ENCODE measurements at regions not wholly inside any gene's neighbourhood (a gene's known extent, or its start where the extent isn't known, plus 50 kb on each side); places are given as distances from the start of the nearest gene placed in this dataset.

DNA sequence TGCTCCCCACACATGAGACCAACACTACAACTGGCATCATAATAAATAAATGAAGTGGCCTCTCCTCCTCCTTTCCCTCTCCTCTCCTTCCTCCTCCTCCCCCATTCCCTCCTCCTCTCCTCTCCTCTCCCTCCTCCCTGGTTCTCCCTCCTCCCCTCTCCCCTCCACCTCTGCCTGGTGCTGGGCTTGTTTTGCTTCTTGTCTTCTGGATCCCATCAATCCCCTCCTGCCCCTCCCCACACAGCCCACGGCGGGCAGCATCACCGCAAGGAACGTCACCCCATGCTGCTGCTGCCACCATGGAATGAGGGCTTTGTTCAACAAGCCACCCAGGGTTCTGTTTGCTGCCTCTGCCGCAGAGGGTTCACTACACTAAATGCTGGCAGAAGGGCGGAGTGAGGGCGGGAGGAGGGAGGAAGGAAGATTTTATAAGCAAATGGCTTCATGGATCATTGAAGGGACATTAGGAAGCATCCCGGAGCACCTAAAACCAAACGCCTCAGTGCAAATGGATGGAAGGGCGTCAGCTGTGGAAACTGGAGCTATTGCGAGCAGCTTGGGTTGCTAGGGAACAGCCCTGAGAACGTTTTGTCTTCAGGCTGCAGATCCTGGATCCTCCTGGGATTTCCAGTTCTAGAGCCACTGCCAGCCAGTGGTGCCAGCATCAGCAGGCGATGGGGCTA is 379.7 kb upstream of the ZMIZ1 start:
- no peak for DNase-seq (ENCODE audit: low read depth)

DNA sequence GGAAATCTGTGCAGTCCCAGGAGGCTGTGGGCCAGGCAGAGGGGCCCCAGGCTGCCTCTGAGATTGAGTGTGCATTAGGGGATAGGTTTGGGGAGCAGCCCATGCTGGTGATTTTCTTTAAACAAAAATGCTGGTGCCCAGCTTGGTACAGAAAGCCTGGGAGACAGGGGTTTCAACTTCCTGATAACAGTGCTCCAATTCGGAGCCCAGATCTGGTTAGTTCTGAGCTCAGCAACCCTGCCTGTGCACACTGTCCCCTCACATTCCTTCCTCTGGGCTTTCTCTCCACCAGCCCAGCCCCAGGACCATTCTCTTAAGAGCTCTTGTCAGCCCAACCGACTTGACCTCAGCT is 379.2 kb upstream of the ZMIZ1 start:
- no peak for DNase-seq (ENCODE audit: low read depth)

DNA sequence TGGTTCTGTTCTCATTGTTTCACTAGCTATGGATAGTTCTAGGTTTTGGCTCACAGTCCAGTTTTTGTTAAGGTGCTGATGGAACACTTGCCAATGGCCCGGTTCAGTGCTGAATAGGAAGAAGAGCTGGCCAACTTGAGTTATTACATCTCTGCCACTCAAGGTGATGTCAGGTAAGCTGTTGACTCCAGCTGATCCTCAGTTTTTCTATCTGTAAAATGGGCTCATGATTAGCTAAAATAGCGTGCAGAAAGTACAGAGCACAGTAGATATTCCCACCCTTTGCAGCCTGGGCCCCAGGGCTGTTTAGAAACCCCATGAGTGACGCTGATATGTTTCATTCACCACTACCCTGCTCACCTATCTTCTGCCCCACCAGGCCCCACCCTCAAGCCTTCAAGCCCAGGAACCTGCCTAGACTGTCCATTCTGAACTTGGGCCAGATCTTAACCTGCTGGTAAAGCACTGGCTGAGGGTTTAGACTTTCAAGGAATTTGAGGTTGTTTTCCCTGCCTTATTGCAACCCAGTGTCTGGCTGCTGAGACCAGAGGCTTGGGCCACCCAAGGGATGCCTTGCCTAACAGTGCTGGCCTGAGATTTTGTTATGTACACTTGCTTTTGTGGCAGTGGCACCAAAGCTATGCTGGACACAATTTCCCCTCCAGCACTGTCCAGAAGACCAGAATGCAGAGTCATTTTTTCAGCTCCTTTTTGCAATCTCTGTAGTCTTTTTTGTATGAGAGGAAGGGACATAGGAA is 378.2 kb upstream of the ZMIZ1 start:
- no peak for DNase-seq (ENCODE audit: low read depth)

DNA sequence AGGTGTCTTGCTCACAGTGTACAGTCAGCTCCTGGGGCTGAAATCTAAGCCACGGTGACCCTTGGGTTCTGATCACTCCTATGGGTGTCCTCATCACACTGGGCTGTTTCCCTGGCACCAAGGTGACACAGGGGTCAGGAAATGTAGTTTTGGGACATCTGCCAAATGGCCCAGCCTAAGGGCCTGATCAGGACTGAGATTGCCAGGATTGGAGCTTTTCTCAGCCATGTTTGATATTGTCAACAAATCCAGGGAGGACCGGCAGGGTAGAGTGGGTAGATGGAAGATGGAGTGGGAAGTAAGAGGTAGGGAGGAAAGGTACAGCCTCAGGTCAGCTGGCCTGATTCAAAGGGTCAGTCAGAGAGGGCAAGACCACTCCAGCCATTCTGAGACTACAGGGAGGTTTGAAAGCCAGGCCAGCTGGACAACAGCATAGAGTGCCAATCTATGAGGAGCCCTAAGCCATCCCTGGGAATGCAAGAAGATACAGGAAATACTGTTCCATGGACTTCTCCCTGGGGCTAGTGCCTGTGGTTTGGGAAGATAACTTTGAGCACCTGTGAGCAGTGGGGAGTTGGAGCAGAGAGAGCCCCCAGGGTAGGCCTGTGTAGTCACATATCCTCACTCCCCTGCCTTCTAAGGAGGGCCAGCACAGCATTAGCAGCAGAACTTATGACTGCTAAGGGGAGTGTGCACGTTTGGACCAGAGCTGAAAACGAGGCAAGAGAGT is 377.3 kb upstream of the ZMIZ1 start:
- DNase-seq (ENCODE audit: low read depth): no peak

DNA sequence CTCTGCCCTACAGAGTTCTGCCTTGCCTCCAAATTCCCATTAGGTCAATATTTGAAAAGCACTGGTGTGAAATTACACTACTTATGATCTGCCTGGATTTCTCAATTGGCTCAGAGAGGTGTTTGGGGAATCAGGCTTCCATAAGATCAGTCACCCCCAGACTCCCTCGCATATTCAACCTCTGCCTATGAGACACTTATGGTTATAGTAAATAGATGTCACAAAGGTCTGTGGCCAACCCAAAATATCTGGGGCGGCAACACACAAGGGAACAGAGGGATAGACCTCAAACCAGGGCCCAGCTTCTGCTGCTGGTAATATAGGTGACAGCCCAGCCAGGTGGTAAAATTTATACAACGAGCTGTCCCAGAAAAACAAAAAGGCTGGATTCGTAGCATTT is 376.7 kb upstream of the ZMIZ1 start:
- no peak for DNase-seq (ENCODE audit: low read depth)

DNA sequence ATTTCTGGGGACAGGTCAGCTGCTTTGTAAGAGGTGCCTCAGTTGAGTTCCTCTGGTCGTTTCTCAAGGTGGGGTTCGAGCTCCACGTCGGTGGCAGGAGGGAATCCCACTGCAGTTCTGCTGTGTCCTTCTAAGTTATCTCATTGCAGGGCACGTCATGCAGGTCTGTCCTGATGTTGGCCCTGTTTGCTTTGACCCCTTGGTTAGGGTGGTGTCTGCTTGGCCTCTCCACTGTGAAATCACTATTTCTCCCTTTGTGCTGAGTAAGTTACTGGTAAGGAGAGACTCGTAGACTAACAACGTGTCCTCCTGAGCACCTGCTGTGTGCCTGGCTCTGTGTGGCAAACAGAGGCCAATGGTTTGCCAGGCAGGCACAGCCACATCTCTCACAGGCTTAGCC is 372.9 kb upstream of the ZMIZ1 start:
- no peak for DNase-seq (ENCODE audit: low read depth)

DNA sequence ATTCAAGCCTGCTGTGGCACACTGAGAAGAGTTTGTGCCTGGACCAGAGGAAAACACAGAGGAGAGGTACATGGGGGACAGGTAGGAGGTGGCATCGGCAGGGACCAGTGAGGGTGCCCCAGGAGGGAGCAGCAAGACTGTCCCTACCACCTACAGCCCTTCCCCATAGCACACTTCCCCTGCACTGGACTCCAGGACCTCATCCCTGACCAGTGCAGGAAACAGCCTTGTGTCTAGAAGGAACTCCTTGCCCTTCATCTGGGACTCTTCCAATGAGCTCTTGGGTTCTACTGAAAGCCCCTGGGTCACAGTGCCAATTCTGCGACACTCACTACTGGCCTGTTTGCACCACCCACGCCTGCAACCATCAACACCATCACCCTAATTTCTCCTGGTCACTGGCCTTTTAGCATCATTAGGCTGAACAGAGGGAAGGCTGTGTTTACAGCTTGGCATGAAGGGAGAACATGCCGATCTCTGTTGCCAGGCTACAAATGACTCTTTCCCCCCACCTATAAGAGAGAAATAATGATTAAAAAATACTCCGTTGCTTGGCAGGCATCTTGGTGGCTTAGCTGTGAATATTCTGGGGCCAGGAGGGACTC is 371.9 kb upstream of the ZMIZ1 start:
- DNase-seq (ENCODE audit: low read depth): no peak

DNA sequence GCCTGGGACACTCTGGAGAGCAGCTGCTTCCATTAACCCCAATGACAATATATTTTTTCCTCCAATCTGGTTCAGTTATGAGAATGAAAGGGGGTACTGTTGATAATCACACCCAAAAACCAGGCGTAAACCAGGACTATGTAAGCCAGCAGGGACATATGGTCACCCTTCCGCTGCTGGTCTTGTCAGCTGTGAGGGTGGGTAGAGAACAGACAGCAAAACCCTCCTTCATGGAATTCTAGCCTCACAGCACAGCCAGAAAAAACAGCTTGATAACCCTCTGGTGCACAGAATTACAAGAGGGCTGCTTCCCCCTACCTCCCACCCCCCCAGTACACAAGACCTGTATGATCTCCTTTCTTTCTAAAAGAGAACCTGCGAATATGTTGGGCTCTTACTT is 368.8 kb upstream of the ZMIZ1 start:
- DNase-seq (ENCODE audit: low read depth): no peak

DNA sequence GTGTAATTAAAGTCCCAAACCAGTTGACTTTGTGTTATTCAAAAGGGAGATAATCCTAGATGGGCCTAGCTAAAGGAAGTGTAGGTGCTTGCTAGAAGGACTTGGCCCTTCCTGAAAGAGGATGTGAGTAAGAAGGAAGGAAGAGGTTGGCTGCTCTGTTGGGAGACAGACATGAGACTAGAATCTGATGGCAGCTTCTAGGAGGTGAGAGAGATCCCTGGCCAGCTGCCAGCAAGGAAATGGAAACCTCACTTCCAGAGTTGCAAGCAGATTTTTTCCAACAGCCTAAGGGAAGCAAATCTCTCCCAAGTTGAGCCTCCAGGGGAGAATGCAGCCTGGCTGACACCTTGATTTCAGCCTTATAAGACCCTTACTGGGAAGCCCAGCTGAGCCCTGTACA is 368.4 kb upstream of the ZMIZ1 start:
- DNase-seq (ENCODE audit: low read depth): no peak

DNA sequence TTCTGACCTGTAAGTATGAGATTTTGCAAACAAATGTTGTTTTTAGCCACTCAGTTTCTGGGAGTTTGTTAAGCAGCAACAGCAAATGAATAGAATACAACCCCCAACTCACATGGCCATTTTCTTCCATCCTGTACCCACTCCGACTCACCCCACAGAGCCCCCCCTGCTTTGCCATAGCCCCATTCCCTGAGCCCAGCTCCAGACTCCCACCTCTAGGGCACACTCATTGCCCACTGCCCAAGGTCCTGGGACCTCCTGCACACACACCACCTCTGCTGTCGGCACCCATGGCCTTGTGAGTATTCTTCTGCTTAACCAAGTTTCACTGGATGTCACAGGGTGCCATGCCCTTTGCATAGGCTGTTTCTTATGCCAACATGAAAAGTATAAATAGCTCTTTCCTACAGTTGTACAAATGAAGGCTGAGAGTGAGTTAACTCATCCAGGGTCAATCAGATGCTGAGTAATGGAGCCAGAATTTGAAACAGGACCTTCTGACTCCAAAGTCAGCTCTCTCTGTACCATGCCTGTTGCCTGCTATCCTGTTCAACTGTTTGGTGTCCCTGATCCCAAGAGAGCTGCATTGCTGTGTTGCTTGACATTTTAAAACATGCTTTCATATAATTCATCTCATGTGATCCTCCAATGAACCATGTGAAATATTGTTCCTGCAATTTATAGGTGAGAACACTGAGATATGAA is 367.8 kb upstream of the ZMIZ1 start:
- no peak for DNase-seq (ENCODE audit: low read depth)

DNA sequence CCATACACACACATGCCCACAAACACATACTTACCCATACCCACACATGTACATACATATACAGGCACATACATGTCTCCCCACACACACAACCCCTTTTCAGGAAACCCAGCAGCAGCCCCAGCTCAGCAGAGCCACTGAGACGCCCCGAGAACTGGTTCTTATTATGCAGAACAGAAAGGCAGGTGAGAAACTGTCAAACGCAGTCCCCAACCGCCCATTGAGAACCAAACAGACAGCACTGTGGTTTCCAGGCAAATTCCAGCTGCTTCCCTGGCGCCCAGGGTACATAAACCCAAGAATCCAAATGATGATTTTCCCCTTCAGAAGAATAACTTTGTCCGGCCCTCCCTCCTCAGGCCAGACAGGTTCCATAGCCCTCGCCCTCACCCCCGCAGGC is 366.6 kb upstream of the ZMIZ1 start:
- no peak for DNase-seq (ENCODE audit: low read depth)

DNA sequence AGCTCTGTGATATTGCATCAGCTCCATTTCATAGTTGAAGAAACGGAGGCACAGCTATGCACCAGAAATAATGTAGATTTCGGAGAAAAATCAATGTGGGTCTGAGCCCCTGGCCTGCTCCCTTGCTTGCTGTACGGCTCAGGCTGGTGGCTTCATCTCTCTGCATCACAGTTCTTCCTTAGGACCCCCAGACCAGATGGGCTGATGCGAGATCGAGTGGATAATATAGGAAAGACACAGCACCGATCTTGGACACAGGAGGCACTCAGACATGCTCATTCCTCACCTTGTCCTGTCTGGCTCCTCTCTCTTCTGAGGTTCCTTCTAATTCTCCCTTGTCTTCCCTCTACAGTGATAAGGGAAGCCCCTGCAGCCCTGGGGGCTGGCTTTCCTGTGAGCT is 365.9 kb upstream of the ZMIZ1 start:
- DNase-seq (ENCODE audit: low read depth): no peak

DNA sequence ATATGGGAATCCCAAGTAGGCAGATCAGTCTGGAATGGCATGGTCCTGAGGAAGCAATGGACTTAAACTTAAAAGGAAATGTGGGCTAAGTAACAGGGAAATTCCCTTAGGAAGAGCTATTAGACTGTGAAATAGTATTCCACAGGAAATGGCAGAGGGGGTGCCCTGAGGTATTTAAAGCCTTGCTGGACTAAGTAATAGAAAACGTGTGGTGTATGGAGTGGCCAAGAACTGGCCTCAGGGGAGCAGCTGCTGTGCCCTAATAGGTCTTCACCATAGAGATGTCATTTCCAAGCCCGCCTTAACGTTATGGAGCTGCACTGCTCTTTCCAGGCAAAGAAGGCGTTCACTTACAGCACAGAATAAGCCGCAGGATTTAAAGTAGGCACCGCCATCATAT is 365.2 kb upstream of the ZMIZ1 start:
- no peak for DNase-seq (ENCODE audit: low read depth)

DNA sequence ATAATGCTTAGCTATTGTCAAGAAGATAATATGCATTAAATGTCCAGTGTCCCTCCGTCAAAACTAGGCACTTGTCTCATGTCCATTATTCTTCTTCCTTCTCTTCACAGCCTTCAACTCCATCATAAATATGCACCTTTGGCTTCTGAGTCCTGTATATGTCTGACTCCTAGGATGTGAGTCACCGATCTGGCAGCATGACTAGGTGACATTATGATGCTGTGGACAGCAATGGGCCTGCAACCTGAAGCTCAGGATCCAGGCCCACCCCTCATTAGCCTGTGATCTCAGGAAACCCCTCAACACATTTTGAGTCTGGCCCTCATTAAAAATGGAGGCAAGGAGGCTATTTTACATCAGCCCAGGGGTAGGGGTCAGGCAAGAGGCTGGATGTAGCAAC is 362.5 kb upstream of the ZMIZ1 start:
- DNase-seq (ENCODE audit: low read depth): no peak

DNA sequence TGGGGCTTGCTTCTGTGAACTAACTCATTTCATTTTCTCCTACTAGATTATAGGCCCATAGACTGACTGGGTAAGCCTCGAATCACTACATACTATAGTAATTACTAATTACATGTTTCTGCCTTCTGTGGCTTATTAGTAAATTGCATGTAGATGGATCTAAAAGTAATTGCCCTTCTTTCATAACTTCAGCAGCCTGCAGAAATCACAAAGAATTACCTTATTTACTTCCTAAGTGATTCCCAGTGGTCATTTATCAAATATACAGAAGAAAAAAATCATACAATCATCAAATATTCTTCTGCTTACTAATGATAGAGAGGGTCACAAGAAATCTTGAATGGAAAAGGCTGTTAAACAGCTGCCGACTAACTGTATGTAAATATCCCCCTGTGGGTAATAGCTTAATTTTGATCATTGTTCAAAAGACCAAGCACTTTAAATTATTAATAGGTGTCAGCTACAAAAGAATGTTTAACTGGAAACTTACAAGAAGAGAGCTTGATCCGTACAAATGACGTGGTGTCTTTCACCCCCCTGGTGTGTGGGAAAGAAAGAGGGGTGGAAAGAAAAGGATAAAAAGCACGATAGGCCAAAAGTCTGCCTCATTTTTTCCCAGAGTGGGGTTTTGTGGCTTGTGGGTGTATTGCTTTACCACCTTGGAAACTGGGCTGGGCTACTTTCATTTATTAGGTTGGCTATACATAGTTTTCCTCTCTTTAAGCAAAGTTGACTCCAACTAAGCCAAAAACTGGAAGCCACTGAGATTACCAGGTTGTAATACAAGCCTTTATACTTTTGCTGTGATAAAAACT is 361.8 kb upstream of the ZMIZ1 start:
- DNase-seq (ENCODE audit: low read depth): no peak

DNA sequence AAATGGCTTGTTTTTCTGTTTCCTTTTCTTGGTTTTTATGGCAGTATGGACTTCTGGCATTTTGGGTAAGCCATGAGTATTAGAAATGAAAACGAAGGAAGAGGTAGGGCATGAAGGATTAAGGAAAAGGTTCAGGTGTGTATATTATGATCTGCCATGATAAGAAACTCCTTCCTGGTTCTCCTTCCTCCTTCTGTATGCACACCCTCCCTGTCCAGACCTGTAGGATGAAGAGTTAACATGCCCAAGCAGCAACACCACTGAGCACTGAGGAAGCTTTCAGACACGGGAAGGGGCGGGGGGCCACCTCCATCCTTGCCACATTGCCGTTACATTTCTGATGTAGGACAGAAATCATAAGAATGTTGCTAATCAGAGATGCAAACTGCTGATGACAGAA is 361.0 kb upstream of the ZMIZ1 start:
- no peak for DNase-seq (ENCODE audit: low read depth)

DNA sequence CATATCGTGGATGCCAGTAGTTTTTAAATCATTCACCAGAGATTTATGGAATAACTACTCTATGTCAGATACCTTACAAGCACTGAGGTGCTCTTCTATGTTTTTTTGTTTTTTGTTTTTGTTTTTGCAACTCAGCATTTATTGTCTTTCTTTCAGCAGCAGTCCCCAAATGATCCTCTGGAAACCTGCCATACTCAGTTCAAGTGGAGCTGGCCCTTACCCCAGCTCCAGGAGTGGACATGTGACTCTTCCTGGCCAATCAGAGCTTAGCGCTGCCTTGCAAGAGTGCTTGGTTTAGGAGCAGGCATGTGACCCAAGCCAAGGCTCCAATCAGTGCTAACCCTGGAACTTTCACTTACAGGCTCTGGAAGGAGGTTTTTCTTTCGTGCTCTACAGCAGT is 356.6 kb upstream of the ZMIZ1 start:
- DNase-seq (ENCODE audit: low read depth): no peak

DNA sequence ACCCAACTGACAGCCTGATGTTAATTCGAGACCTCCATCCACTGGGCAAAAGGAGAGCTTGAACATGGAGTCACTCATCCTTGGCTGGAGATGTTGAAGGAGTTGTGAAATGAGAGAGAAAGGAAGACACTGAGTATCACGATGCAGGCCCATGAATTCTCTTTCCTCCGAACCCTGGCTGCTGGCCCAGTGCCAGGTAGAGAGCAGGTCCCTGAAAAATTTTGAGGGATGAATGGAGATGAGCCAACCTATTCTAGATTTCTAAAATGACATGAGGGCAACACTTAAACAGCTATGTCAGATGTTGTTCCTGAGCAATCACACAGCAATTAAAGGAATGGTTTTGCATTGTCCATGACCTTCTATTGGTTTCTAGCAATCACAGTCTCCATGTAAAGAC is 355.1 kb upstream of the ZMIZ1 start:
- no peak for DNase-seq (ENCODE audit: low read depth)

DNA sequence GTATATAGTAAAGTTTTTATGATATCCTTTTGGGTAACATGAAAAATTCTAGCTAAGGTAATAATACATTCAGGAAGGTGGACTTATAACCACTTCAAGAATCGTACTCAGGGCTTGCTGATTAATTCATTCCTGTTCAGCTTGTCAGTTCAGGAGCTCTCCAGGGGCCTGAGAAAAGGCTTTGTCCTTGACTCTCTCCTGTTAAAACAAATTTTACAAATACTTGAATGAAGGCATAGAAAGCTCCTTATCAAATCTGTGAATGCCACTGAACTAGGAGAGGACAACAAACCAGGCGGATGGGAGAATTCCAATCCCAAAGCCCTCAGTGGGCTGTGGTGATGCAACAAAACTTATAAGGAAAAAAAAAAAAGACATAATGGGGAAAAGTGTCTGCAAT is 354.5 kb upstream of the ZMIZ1 start:
- no peak for DNase-seq (ENCODE audit: low read depth)

DNA sequence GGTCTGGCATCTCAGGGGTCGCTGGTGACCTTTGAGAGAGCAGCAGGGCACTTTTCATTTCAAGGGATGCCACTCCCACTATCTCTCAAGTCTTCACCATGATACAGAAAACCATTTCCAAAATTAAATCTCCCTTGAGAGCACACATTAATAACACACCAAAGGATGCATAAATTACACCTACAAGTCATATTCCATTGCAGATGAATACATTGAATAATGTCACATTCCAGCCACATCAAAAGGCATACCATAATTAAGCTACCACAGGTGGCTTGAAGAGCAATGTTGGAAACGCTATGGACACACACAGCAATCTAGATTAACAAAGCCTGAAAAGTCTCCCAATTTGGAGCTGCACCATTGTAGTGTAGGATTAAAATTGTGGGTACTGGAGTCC is 353.3 kb upstream of the ZMIZ1 start:
- DNase-seq (ENCODE audit: low read depth): no peak

DNA sequence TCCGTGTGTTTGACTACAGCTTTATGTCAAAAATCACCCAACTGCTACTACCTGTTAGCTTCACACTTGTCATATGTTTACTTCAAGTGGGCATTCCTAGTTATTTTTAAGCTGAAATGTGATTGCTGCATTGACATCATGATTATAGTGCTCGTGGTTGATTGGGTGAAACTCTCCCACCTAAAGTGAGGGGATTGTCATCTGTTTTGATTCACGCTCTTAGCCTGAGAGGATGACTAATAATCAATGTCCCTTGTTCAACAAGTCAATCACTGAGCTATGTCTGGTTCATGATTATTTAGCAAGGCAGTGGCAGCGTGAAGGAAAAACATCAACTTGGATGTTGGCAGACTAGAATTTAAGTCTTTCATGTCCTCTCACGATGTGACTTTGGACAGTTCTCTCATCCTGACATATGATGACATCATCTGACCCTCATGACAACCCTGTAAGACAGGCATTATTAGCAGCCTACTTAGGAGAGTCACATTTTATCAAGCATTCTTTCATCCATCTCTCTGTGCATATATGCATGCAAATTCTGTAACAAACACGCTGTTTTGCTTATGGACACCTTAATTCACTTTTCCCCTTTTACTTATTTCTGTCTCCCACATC is 352.6 kb upstream of the ZMIZ1 start:
- no peak for DNase-seq (ENCODE audit: low read depth)

Data from activated T-cell treated with anti-CD3 and anti-CD28 coated beads for 48 hours (primary cell).